Neural crest cell (in vitro differentiated cells): ENCODE measurements at regions not wholly inside any gene's neighbourhood (a gene's known extent, or its start where the extent isn't known, plus 50 kb on each side); places are given as distances from the start of the nearest gene placed in this dataset.
"Not testable (repeated sequence)": the region's sequence is repeated elsewhere in the genome, so short reads cannot be mapped to it uniquely, and the experiment has no call there.

Source experiments
- DNase-seq: peaks from one replicate; pipeline ENCODE4 v3.0.0; 2021; ENCODE audit warnings: low read depth, mixed read lengths, low spot score
- H3K27ac Mint-ChIP-seq: one replicate; pipeline ENCODE4 v1.8.0; 2021; ENCODE audit warnings: mild to moderate bottlenecking, mixed read lengths; ENCODE audit not compliant: unreplicated experiment
- H3K27me3 Mint-ChIP-seq: 2 replicates; pipeline ENCODE4 v1.8.0; 2021; ENCODE audit warnings: low read depth, mild to moderate bottlenecking, mixed read lengths
- H3K36me3 Mint-ChIP-seq: 2 replicates; pipeline ENCODE4 v1.8.0; 2021; ENCODE audit warnings: low read depth, mild to moderate bottlenecking, mixed read lengths
- H3K4me1 Mint-ChIP-seq: 2 replicates; pipeline ENCODE4 v1.8.0; 2021; ENCODE audit warnings: mixed read lengths
- H3K4me3 Mint-ChIP-seq: one replicate; pipeline ENCODE4 v1.8.0; 2021; ENCODE audit warnings: mild to moderate bottlenecking, mixed read lengths
- H3K9me3 Mint-ChIP-seq: 2 replicates; pipeline ENCODE4 v1.8.0; 2021; ENCODE audit warnings: mixed read lengths
- CTCF ChIP-seq: fragments of 200-600 bp; sonication (generic); conservative IDR thresholded peaks from 2 replicates; pipeline ENCODE4 v1.5.0; 2021; ENCODE audit warnings: antibody characterized with exemption, mild to moderate bottlenecking

GRCh38 chr6:65997539-65997938, 290.5 kb upstream of the EYS start:
- Mint-ChIP-seq H3K4me3 (no peak overlapping the region), H3K36me3 (no peaks in the 10 kb centered on the region), H3K9me3 (no peaks in the 10 kb centered on the region), H3K4me1 (no peaks in the 10 kb centered on the region), H3K27me3 (no peaks in the 10 kb centered on the region), H3K27ac (no peak overlapping the region)
- TF ChIP-seq CTCF, result no peak
- DNase-seq, result no peak

- H3K9me3 Mint-ChIP-seq, result no peaks in the 10 kb centered on the region
- no peaks in the 10 kb centered on the region for H3K4me1 Mint-ChIP-seq
- H3K4me3 Mint-ChIP-seq, result no peak overlapping the region
Observed at GRCh38 chr6:65996096-65996495, 289.1 kb upstream of the EYS start.

GRCh38 chr6:65989676-65990075, 282.6 kb upstream of the EYS start:
- DNase-seq, result no peak
- Mint-ChIP-seq H3K9me3 (peaks cover 7% of the 10 kb centered on the region), H3K27ac (no peak overlapping the region), H3K36me3 (peaks cover 6% of the 10 kb centered on the region), H3K4me1 (no peaks in the 10 kb centered on the region), H3K4me3 (no peak overlapping the region), H3K27me3 (no peaks in the 10 kb centered on the region)
- no peak for TF ChIP-seq CTCF

More at GRCh38 chr6:65996096-65996495, 289.1 kb upstream of the EYS start:
- TF ChIP-seq CTCF, result no peak
- Mint-ChIP-seq H3K27ac (no peak overlapping the region), H3K36me3 (no peaks in the 10 kb centered on the region), H3K27me3 (no peaks in the 10 kb centered on the region)
- no peak for DNase-seq

GRCh38 chr6:65988006-65988405, 281.0 kb upstream of the EYS start:
- Mint-ChIP-seq H3K27ac (no peak overlapping the region), H3K27me3 (no peaks in the 10 kb centered on the region), H3K4me1 (no peaks in the 10 kb centered on the region), H3K4me3 (no peak overlapping the region), H3K36me3 (peaks cover 6% of the 10 kb centered on the region), H3K9me3 (peaks cover 9% of the 10 kb centered on the region)
- TF ChIP-seq CTCF, result no peak
- DNase-seq, result no peak

- no peak for TF ChIP-seq CTCF
- Mint-ChIP-seq H3K36me3 (peaks cover 6% of the 10 kb centered on the region), H3K27ac (no peak overlapping the region), H3K9me3 (peaks cover 10% of the 10 kb centered on the region), H3K27me3 (no peaks in the 10 kb centered on the region), H3K4me1 (no peaks in the 10 kb centered on the region), H3K4me3 (no peak overlapping the region)
- no peak for DNase-seq
Observed at GRCh38 chr6:65984089-65984488, 277.1 kb upstream of the EYS start.

- peaks cover 5% of the 10 kb centered on the region for H3K9me3 Mint-ChIP-seq
- no peaks in the 10 kb centered on the region for H3K36me3 Mint-ChIP-seq
- H3K27ac Mint-ChIP-seq, result no peak overlapping the region
- no peaks in the 10 kb centered on the region for H3K27me3 Mint-ChIP-seq
- H3K4me1 Mint-ChIP-seq, result no peaks in the 10 kb centered on the region
- no peak for TF ChIP-seq CTCF
- DNase-seq, result no peak
- H3K4me3 Mint-ChIP-seq, result no peak overlapping the region
Observed at GRCh38 chr6:65979120-65979519, 272.1 kb upstream of the EYS start.

GRCh38 chr6:65971252-65971651, 264.2 kb upstream of the EYS start:
- H3K4me3 Mint-ChIP-seq, H3K27me3 Mint-ChIP-seq, DNase-seq, H3K9me3 Mint-ChIP-seq, H3K36me3 Mint-ChIP-seq, H3K4me1 Mint-ChIP-seq, H3K27ac Mint-ChIP-seq: not testable (repeated sequence)
